BE2C (cell line): ENCODE measurements at regions not wholly inside any gene's neighbourhood (a gene's known extent, or its start where the extent isn't known, plus 50 kb on each side); places are given as distances from the start of the nearest gene placed in this dataset.

Experiments used
- DNase-seq: peaks from one replicate; pipeline ENCODE4 v3.0.0-alpha.2; 2020
- H3K27me3 ChIP-seq: fragments of 250-450 bp; sonication (Bioruptor Pico); 2 replicates; pipeline ENCODE4 v1.5.1; 2020; ENCODE audit warnings: mild to moderate bottlenecking
- H3K36me3 ChIP-seq: fragments of 250-450 bp; sonication (Bioruptor Pico); 2 replicates; pipeline ENCODE4 v1.5.1; 2020; ENCODE audit warnings: mild to moderate bottlenecking
- H3K4me1 ChIP-seq: fragments of 250-450 bp; sonication (Bioruptor Pico); 2 replicates; pipeline ENCODE4 v1.5.1; 2020
- H3K4me3 ChIP-seq: 2 replicates; pipeline ENCODE4 v1.5.1; 2011; ENCODE audit warnings: low read depth, low read length
- H3K9me3 ChIP-seq: fragments of 250-450 bp; sonication (Bioruptor Pico); 2 replicates; pipeline ENCODE4 v1.5.1; 2020
- CTCF ChIP-seq: IDR thresholded peaks from 2 replicates; pipeline ENCODE4 v1.5.1; 2012; ENCODE audit warnings: mild to moderate bottlenecking, low read depth, low read length

GRCh38 chr9:3059781-3060468, 216.0 kb upstream of the PUM3 start:
- Histone ChIP-seq H3K9me3 (no peaks in the 10 kb centered on the region), H3K4me1 (no peaks in the 10 kb centered on the region), H3K4me3 (no peak overlapping the region), H3K27me3 (no peaks in the 10 kb centered on the region), H3K36me3 (no peaks in the 10 kb centered on the region)
- DNase-seq, result no peak
- no peak for TF ChIP-seq CTCF

GRCh38 chr9:3058409-3058808, 214.5 kb upstream of the PUM3 start:
- Histone ChIP-seq H3K4me3 (no peak overlapping the region), H3K27me3 (no peaks in the 10 kb centered on the region), H3K4me1 (no peaks in the 10 kb centered on the region), H3K36me3 (no peaks in the 10 kb centered on the region), H3K9me3 (no peaks in the 10 kb centered on the region)
- DNase-seq, result no peak
- no peak for TF ChIP-seq CTCF

- no peak for TF ChIP-seq CTCF
- no peak overlapping the region for H3K4me3 ChIP-seq
- H3K36me3 ChIP-seq, result no peaks in the 10 kb centered on the region
- DNase-seq, result no peak
- no peaks in the 10 kb centered on the region for H3K27me3 ChIP-seq
- H3K4me1 ChIP-seq, result no peaks in the 10 kb centered on the region
- no peaks in the 10 kb centered on the region for H3K9me3 ChIP-seq
Observed at GRCh38 chr9:3054017-3054586, 210.2 kb upstream of the PUM3 start.

GRCh38 chr9:3049636-3050035, 205.7 kb upstream of the PUM3 start:
- Histone ChIP-seq H3K4me3 (no peak overlapping the region), H3K27me3 (no peaks in the 10 kb centered on the region), H3K9me3 (no peaks in the 10 kb centered on the region), H3K4me1 (no peaks in the 10 kb centered on the region), H3K36me3 (no peaks in the 10 kb centered on the region)
- no peak for DNase-seq
- TF ChIP-seq CTCF, result no peak

- no peak for TF ChIP-seq CTCF
- Histone ChIP-seq H3K9me3 (no peaks in the 10 kb centered on the region), H3K36me3 (no peaks in the 10 kb centered on the region), H3K4me1 (no peaks in the 10 kb centered on the region), H3K27me3 (no peaks in the 10 kb centered on the region), H3K4me3 (no peak overlapping the region)
- no peak for DNase-seq
Observed at GRCh38 chr9:3047912-3048311, 204.0 kb upstream of the PUM3 start.

GRCh38 chr9:3045153-3045552, 201.3 kb upstream of the PUM3 start:
- Histone ChIP-seq H3K36me3 (no peaks in the 10 kb centered on the region), H3K4me3 (no peak overlapping the region), H3K9me3 (no peaks in the 10 kb centered on the region), H3K4me1 (no peaks in the 10 kb centered on the region), H3K27me3 (no peaks in the 10 kb centered on the region)
- no peak for TF ChIP-seq CTCF
- DNase-seq, result no peak
